Esophagus muscularis mucosa (tissue), 4 donors: ENCODE measurements at regions not wholly inside any gene's neighbourhood (a gene's known extent, or its start where the extent isn't known, plus 50 kb on each side); places are given as distances from the start of the nearest gene placed in this dataset.

Source experiments
- CTCF ChIP-seq, 3 experiments: fragments of 200-600 bp in 2 of 3; fragments of 450-650 bp in 1 of 3; sonication (generic) in 2 of 3; IDR thresholded peaks; one replicate each; pipeline ENCODE4 v1.5.1; 2017 to 2019; ENCODE audit warnings: antibody characterized with exemption in 3 of 3, mild to moderate bottlenecking in 2 of 3, moderate library complexity in 1 of 3
- EP300 ChIP-seq: sonication (generic); formaldehyde crosslinking; IDR thresholded peaks from one replicate; pipeline ENCODE4 v1.6.1; 2017; ENCODE audit warnings: antibody characterized with exemption
- POLR2AphosphoS5 ChIP-seq, 2 donors: sonication (generic); formaldehyde crosslinking; IDR thresholded peaks; one replicate each; pipeline ENCODE4 v1.6.1; 2017; ENCODE audit warnings: antibody characterized with exemption in 2 of 2

DNA sequence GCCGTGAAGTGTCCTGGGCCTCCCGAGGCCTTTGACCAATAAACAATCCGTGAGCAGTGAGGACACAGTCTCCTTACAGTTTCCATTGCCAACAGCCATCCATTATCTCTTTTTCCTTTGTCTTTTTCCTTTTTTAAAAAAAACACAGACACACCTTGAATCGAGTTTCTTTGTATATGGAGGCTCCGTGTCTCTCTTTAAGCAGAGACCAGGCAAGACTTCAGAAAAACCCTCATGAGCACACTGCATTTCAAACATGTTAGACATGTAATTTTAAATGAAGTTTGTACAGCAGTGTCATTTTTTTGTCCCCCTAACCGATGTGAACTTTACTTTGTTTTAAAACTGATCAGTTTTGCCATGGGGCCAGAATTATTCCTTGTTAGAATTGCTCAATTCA lies 111.1 kb downstream of the SPTSSA start:
- no peak for TF ChIP-seq CTCF (IDR thresholded peaks at IDR 0.05)
- TF ChIP-seq EP300, result no peak
- no peak for TF ChIP-seq POLR2AphosphoS5 (IDR thresholded peaks at IDR 0.05)
